A549 (cell line): ENCODE measurements at regions not wholly inside any gene's neighbourhood (a gene's known extent, or its start where the extent isn't known, plus 50 kb on each side); places are given as distances from the start of the nearest gene placed in this dataset.

Experiments used
- GATA3 ChIP-seq: IDR thresholded peaks from 2 replicates; pipeline ENCODE4 v1.6.1; 2012; ENCODE audit warnings: borderline replicate concordance
- JUNB ChIP-seq: fragments of >200 bp; sonication (Bioruptor Twin); formaldehyde crosslinking; IDR thresholded peaks from 2 replicates; pipeline ENCODE4 v1.6.1; 2016
- KDM1A ChIP-seq: fragments of 200-600 bp; sonication (generic); IDR thresholded peaks from 2 replicates; pipeline ENCODE4 v1.6.1; 2016; ENCODE audit warnings: low read depth, mild to moderate bottlenecking
- POLR2A ChIP-seq: IDR thresholded peaks from 2 replicates; pipeline ENCODE4 v1.6.1; 2012; ENCODE audit warnings: mild to moderate bottlenecking, low read length
- RAD21 ChIP-seq, 2 experiments: fragments of >200 bp in 1 of 2; sonication (Bioruptor Twin) in 1 of 2; formaldehyde crosslinking in 1 of 2; IDR thresholded peaks in 1 of 2; conservative IDR thresholded peaks in 1 of 2; 2 replicates in 1 of 2; 3 replicates in 1 of 2; pipeline ENCODE4 v1.6.1; 2012 to 2018; ENCODE audit warnings: inconsistent platforms in 1 of 2
- RCOR1 ChIP-seq: fragments of 150-350 bp; IDR thresholded peaks from 2 replicates; pipeline ENCODE4 v1.6.1; 2014; ENCODE audit warnings: antibody characterized with exemption, low read length, low read depth
- SMC3 ChIP-seq: fragments of >200 bp; sonication (Bioruptor Twin); formaldehyde crosslinking; IDR thresholded peaks from 3 replicates; pipeline ENCODE4 v1.6.1; 2018; ENCODE audit warnings: inconsistent platforms
- TFCP2L1 ChIP-seq: fragments of 250-450 bp; sonication (Bioruptor Pico); IDR thresholded peaks from 2 replicates; pipeline ENCODE4 v1.5.0; 2021; ENCODE audit warnings: mild to moderate bottlenecking
- TF ChIP-seq, protein P1 (sequence below): fragments of >200 bp; sonication (Bioruptor Twin); formaldehyde crosslinking; IDR thresholded peaks from 3 replicates; pipeline ENCODE4 v1.5.1; 2016
- TF ChIP-seq, protein P2 (sequence below): fragments of 200-600 bp; sonication (generic); IDR thresholded peaks from 2 replicates; pipeline ENCODE4 v1.6.1; 2016; ENCODE audit warnings: antibody characterized with exemption, mild to moderate bottlenecking, moderate library complexity

DNA sequence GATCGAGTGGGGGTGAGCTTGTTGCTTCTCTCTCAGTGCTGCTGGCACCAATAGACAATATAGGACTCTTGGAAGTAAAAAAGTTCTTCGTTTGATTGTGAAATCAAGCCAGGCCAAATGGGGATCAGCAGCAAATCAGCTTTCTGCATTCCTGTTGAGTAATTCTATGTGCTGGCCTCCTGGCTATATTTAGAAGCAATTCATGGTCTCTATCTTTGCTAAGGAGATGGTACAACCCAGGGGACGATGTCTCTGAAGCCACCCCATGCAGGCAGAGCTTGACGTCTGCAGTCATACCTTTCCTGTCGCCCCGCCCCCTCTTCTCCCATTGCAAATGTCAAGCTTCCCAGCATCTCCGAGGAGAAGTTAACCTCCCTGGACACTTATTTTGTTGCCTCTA is 199.1 kb downstream of the SCP2D1 start:
- TF ChIP-seq, protein P1, sequence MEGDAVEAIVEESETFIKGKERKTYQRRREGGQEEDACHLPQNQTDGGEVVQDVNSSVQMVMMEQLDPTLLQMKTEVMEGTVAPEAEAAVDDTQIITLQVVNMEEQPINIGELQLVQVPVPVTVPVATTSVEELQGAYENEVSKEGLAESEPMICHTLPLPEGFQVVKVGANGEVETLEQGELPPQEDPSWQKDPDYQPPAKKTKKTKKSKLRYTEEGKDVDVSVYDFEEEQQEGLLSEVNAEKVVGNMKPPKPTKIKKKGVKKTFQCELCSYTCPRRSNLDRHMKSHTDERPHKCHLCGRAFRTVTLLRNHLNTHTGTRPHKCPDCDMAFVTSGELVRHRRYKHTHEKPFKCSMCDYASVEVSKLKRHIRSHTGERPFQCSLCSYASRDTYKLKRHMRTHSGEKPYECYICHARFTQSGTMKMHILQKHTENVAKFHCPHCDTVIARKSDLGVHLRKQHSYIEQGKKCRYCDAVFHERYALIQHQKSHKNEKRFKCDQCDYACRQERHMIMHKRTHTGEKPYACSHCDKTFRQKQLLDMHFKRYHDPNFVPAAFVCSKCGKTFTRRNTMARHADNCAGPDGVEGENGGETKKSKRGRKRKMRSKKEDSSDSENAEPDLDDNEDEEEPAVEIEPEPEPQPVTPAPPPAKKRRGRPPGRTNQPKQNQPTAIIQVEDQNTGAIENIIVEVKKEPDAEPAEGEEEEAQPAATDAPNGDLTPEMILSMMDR, result no peak
- no peak for TF ChIP-seq POLR2A
- TF ChIP-seq, protein P2, sequence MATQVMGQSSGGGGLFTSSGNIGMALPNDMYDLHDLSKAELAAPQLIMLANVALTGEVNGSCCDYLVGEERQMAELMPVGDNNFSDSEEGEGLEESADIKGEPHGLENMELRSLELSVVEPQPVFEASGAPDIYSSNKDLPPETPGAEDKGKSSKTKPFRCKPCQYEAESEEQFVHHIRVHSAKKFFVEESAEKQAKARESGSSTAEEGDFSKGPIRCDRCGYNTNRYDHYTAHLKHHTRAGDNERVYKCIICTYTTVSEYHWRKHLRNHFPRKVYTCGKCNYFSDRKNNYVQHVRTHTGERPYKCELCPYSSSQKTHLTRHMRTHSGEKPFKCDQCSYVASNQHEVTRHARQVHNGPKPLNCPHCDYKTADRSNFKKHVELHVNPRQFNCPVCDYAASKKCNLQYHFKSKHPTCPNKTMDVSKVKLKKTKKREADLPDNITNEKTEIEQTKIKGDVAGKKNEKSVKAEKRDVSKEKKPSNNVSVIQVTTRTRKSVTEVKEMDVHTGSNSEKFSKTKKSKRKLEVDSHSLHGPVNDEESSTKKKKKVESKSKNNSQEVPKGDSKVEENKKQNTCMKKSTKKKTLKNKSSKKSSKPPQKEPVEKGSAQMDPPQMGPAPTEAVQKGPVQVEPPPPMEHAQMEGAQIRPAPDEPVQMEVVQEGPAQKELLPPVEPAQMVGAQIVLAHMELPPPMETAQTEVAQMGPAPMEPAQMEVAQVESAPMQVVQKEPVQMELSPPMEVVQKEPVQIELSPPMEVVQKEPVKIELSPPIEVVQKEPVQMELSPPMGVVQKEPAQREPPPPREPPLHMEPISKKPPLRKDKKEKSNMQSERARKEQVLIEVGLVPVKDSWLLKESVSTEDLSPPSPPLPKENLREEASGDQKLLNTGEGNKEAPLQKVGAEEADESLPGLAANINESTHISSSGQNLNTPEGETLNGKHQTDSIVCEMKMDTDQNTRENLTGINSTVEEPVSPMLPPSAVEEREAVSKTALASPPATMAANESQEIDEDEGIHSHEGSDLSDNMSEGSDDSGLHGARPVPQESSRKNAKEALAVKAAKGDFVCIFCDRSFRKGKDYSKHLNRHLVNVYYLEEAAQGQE, result no peak
- no peak for TF ChIP-seq KDM1A
- no peak for TF ChIP-seq SMC3
- no peak for TF ChIP-seq RCOR1
- TF ChIP-seq RAD21 (conservative IDR thresholded peaks at IDR 0.05 in 1 of 2, IDR thresholded peaks at IDR 0.05 in 1 of 2), result no peak
- no peak for TF ChIP-seq JUNB
- no peak for TF ChIP-seq GATA3
- no peak for TF ChIP-seq TFCP2L1 (CRISPR knock-in tag)
